Fibroblast of lung (primary cell): ENCODE measurements at regions not wholly inside any gene's neighbourhood (a gene's known extent, or its start where the extent isn't known, plus 50 kb on each side); places are given as distances from the start of the nearest gene placed in this dataset.

Experiments
- DNase-seq, 2 donors: peaks; one replicate each; pipeline versions ENCODE4 v3.0.0 to v3.0.0-alpha.2; 2010; ENCODE audit warnings: low read depth in 2 of 2
- H2AFZ ChIP-seq: 2 replicates; pipeline ENCODE4 v1.5.1; 2012; ENCODE audit warnings: low read length, control low read depth, inconsistent platforms
- H3K27ac ChIP-seq: 2 replicates; pipeline ENCODE4 v1.5.1; 2011; ENCODE audit warnings: low read length, control low read depth; ENCODE audit not compliant: insufficient read depth
- H3K27me3 ChIP-seq: 2 replicates; pipeline ENCODE4 v1.5.1; 2011; ENCODE audit warnings: mild to moderate bottlenecking, low read length; ENCODE audit not compliant: control insufficient read depth, insufficient read depth
- H3K36me3 ChIP-seq: 2 replicates; pipeline ENCODE4 v1.5.1; 2011; ENCODE audit warnings: low read length; ENCODE audit not compliant: control insufficient read depth, insufficient read depth
- H3K4me1 ChIP-seq: 2 replicates; pipeline ENCODE4 v1.5.1; 2011; ENCODE audit warnings: low read length; ENCODE audit not compliant: control insufficient read depth, insufficient read depth; ENCODE audit errors: extremely low read depth
- H3K4me2 ChIP-seq: 2 replicates; pipeline ENCODE4 v1.5.1; 2011; ENCODE audit warnings: low read length, control low read depth; ENCODE audit not compliant: insufficient read depth; ENCODE audit errors: extremely low read depth
- H3K4me3 ChIP-seq, 4 experiments: fragments of 200-600 bp in 1 of 4; sonication (generic) in 1 of 4; replicated peaks in 1 of 4; 2 replicates each; pipeline ENCODE4 v1.5.1; 2011 to 2016; ENCODE audit warnings: low read length in 4 of 4, low read depth in 3 of 4, mild to moderate bottlenecking in 3 of 4, control low read depth in 2 of 4, inconsistent platforms in 1 of 4, mixed read lengths in 1 of 4; ENCODE audit not compliant: insufficient read depth in 1 of 4; ENCODE audit errors: control extremely low read depth in 1 of 4
- H3K79me2 ChIP-seq: 2 replicates; pipeline ENCODE4 v1.5.1; 2012; ENCODE audit warnings: mild to moderate bottlenecking, low read length, inconsistent platforms; ENCODE audit not compliant: control insufficient read depth, insufficient read depth
- H3K9ac ChIP-seq: 2 replicates; pipeline ENCODE4 v1.5.1; 2011; ENCODE audit warnings: mild to moderate bottlenecking, low read length, control low read depth; ENCODE audit not compliant: insufficient read depth
- H3K9me3 ChIP-seq: 2 replicates; pipeline ENCODE4 v1.5.1; 2012; ENCODE audit warnings: low read depth, low read length; ENCODE audit not compliant: control insufficient read depth, insufficient read depth
- H4K20me1 ChIP-seq: 2 replicates; pipeline ENCODE4 v1.5.1; 2011; ENCODE audit warnings: low read length; ENCODE audit not compliant: control insufficient read depth, insufficient read depth; ENCODE audit errors: extremely low read depth
- CTCF ChIP-seq, 2 donors: IDR thresholded peaks in 1 of 2; conservative IDR thresholded peaks in 1 of 2; 1 replicate in 1 of 2; 2 replicates in 1 of 2; pipeline ENCODE4 v1.5.1; 2011 to 2012; ENCODE audit warnings: low read length in 2 of 2, control low read depth in 1 of 2, inconsistent platforms in 1 of 2, low read depth in 1 of 2, mild to moderate bottlenecking in 1 of 2
- EZH2 ChIP-seq: IDR thresholded peaks from 2 replicates; pipeline ENCODE4 v1.5.1; 2012; ENCODE audit warnings: low read length, control low read depth, mild to moderate bottlenecking; ENCODE audit errors: missing control alignments

- TF ChIP-seq CTCF (conservative IDR thresholded peaks at IDR 0.05 in 1 of 2, IDR thresholded peaks at IDR 0.05 in 1 of 2; ENCODE audit: low read depth in 1 of 2, low read length in 2 of 2) (no peak), EZH2 (no peak)
- no peaks in the 10 kb centered on the region for H3K9me3 ChIP-seq
Observed at GRCh38 chr18:8975624-8976023, 126.9 kb upstream of the NDUFV2 start.

GRCh38 chr18:8976606-8977005, 125.9 kb upstream of the NDUFV2 start:
- TF ChIP-seq EZH2 (no peak), CTCF (conservative IDR thresholded peaks at IDR 0.05 in 1 of 2, IDR thresholded peaks at IDR 0.05 in 1 of 2; ENCODE audit: low read depth in 1 of 2, low read length in 2 of 2) (no peak)
- Histone ChIP-seq H3K27me3 (no peaks in the 10 kb centered on the region), H3K4me3 (no peak overlapping the region), H3K9me3 (no peaks in the 10 kb centered on the region), H3K79me2 (no peaks in the 10 kb centered on the region), H3K9ac (no peak overlapping the region), H3K4me2 (no peak overlapping the region), H3K36me3 (no peaks in the 10 kb centered on the region), H3K27ac (no peak overlapping the region), H4K20me1 (no peaks in the 10 kb centered on the region), H2AFZ (no peak overlapping the region), H3K4me1 (no peaks in the 10 kb centered on the region)
- DNase-seq = no peak

More at GRCh38 chr18:8975624-8976023, 126.9 kb upstream of the NDUFV2 start:
- H3K4me1 ChIP-seq = no peaks in the 10 kb centered on the region
- no peak overlapping the region for H3K4me2 ChIP-seq
- H3K4me3 ChIP-seq = no peak overlapping the region
- H3K9ac ChIP-seq = no peak overlapping the region
- no peaks in the 10 kb centered on the region for H3K27me3 ChIP-seq
- no peaks in the 10 kb centered on the region for H3K36me3 ChIP-seq
- no peak for DNase-seq
- no peaks in the 10 kb centered on the region for H3K79me2 ChIP-seq
- H2AFZ ChIP-seq = no peak overlapping the region
- no peaks in the 10 kb centered on the region for H4K20me1 ChIP-seq
- H3K27ac ChIP-seq = no peak overlapping the region

GRCh38 chr18:8977166-8977565, 125.3 kb upstream of the NDUFV2 start:
- no peak overlapping the region for H3K4me2 ChIP-seq
- H3K9ac ChIP-seq = no peak overlapping the region
- no peak overlapping the region for H3K4me3 ChIP-seq
- TF ChIP-seq EZH2 (no peak), CTCF (conservative IDR thresholded peaks at IDR 0.05 in 1 of 2, IDR thresholded peaks at IDR 0.05 in 1 of 2; ENCODE audit: low read depth in 1 of 2, low read length in 2 of 2) (no peak)
- no peak for DNase-seq
- no peak overlapping the region for H3K27ac ChIP-seq
- H3K27me3 ChIP-seq = no peaks in the 10 kb centered on the region
- H3K9me3 ChIP-seq = no peaks in the 10 kb centered on the region
- no peaks in the 10 kb centered on the region for H4K20me1 ChIP-seq
- H3K36me3 ChIP-seq = no peaks in the 10 kb centered on the region
- no peaks in the 10 kb centered on the region for H3K4me1 ChIP-seq
- no peaks in the 10 kb centered on the region for H3K79me2 ChIP-seq
- no peak overlapping the region for H2AFZ ChIP-seq
